H1 (cell line): ENCODE measurements at regions not wholly inside any gene's neighbourhood (a gene's known extent, or its start where the extent isn't known, plus 50 kb on each side); places are given as distances from the start of the nearest gene placed in this dataset.

ENCODE experiments used
- CTCF ChIA-PET: fragments of 300-600 bp; sonication (Branson Sonifier 250); formaldehyde crosslinking; loops from one replicate; lab custom pipeline; 2021; ENCODE audit not compliant: partially characterized antibody; lab: Charles Lee
- POLR2A ChIA-PET: fragments of 300-600 bp; sonication (Branson Sonifier 250); formaldehyde crosslinking; loops from one replicate; lab custom pipeline; 2021; ENCODE audit warnings: inconsistent platforms; ENCODE audit not compliant: partially characterized antibody; lab: Charles Lee
- DNase-seq, 2 experiments: peaks; one replicate each; pipeline versions ENCODE4 v3.0.0 to v3.0.0-alpha.2; 2010 to 2022; ENCODE audit warnings: low spot score in 2 of 2, low read depth in 1 of 2, mixed read lengths in 1 of 2
- FAIRE-seq: peaks from 2 replicates; lab custom pipeline; 2011; peaks lifted over from hg19 to GRCh38; lab: Jason Lieb, UNC
- H2AFZ ChIP-seq: 2 replicates; pipeline ENCODE4 v1.8.1; 2012; ENCODE audit warnings: low read length, inconsistent platforms
- H2AK5ac ChIP-seq: 2 replicates; pipeline ENCODE4 v1.6.1; 2013; ENCODE audit warnings: low read depth, low read length
- H2BK120ac ChIP-seq: replicated peaks from 2 replicates; pipeline ENCODE3; 2013; ENCODE audit warnings: low read depth, low read length, inconsistent platforms
- H2BK12ac ChIP-seq: 2 replicates; pipeline ENCODE4 v1.6.1; 2013; ENCODE audit warnings: low read depth, low read length
- H2BK15ac ChIP-seq: 2 replicates; pipeline ENCODE4 v1.6.1; 2013; ENCODE audit warnings: low read length
- H2BK20ac ChIP-seq: 2 replicates; pipeline ENCODE4 v1.6.1; 2013; ENCODE audit warnings: low read length
- H2BK5ac ChIP-seq: 2 replicates; pipeline ENCODE4 v1.6.1; 2013; ENCODE audit warnings: low read depth, low read length
- H3K14ac ChIP-seq: 2 replicates; pipeline ENCODE4 v1.6.1; 2013; ENCODE audit warnings: inconsistent platforms; ENCODE audit not compliant: insufficient read length
- H3K18ac ChIP-seq: 2 replicates; pipeline ENCODE4 v1.6.1; 2013; ENCODE audit warnings: low read length; ENCODE audit errors: extremely low read depth
- H3K23ac ChIP-seq: 2 replicates; pipeline ENCODE4 v1.6.1; 2013; ENCODE audit warnings: inconsistent platforms; ENCODE audit not compliant: insufficient read length
- H3K23me2 ChIP-seq: 2 replicates; pipeline ENCODE4 v1.6.1; 2013; ENCODE audit warnings: low read depth, low read length
- H3K27ac ChIP-seq: 2 replicates; pipeline ENCODE4 v1.6.1; 2011; ENCODE audit warnings: low read depth, low read length, inconsistent platforms
- H3K27me3 ChIP-seq, 4 experiments: replicated peaks in 1 of 4; 1 replicate in 1 of 4; 2 replicates in 3 of 4; pipeline versions ENCODE4 v1.6.1 to v1.8.1; 2011 to 2013; ENCODE audit warnings: low read length in 3 of 4, mild to moderate bottlenecking in 3 of 4, inconsistent platforms in 2 of 4, mixed read lengths in 2 of 4, moderate library complexity in 1 of 4; ENCODE audit not compliant: control insufficient read depth in 3 of 4, insufficient read depth in 3 of 4; ENCODE audit errors: extremely low read depth in 1 of 4
- H3K36me3 ChIP-seq, 4 experiments: 2 replicates each; pipeline versions ENCODE4 v1.6.1 to v1.8.1; 2011 to 2013; ENCODE audit warnings: mild to moderate bottlenecking in 4 of 4, low read length in 3 of 4, moderate library complexity in 2 of 4, control low read depth in 1 of 4, inconsistent platforms in 1 of 4; ENCODE audit not compliant: insufficient read depth in 4 of 4, control insufficient read depth in 2 of 4
- H3K4ac ChIP-seq: replicated peaks from 2 replicates; pipeline ENCODE3; 2013; ENCODE audit warnings: low read length, low read depth, mixed read lengths, inconsistent platforms; ENCODE audit not compliant: insufficient read length
- H3K4me1 ChIP-seq, 4 experiments: replicated peaks in 1 of 4; 1 replicate in 1 of 4; 2 replicates in 3 of 4; pipeline versions ENCODE4 v1.6.1 to v1.8.1; 2011 to 2013; ENCODE audit warnings: low read length in 3 of 4, inconsistent platforms in 2 of 4, mixed read lengths in 1 of 4; ENCODE audit not compliant: insufficient read depth in 4 of 4, control insufficient read depth in 3 of 4
- H3K4me2 ChIP-seq, 2 experiments: 2 replicates each; pipeline versions ENCODE4 v1.6.1 to v1.8.1; 2011 to 2013; ENCODE audit warnings: low read depth in 2 of 2, low read length in 2 of 2, control low read depth in 1 of 2, inconsistent platforms in 1 of 2, mild to moderate bottlenecking in 1 of 2; ENCODE audit not compliant: insufficient read depth in 1 of 2
- H3K4me3 ChIP-seq, 4 experiments: fragments of 200-600, 300-600 bp in 1 of 4; sonication (generic), shearing (Covaris generic), sonication (Bioruptor Twin) in 1 of 4; 2 replicates each; pipeline versions ENCODE4 v1.5.1 to v1.8.1; 2011 to 2016; ENCODE audit warnings: low read length in 4 of 4, low read depth in 3 of 4, control low read depth in 2 of 4, inconsistent platforms in 2 of 4, mild to moderate bottlenecking in 2 of 4, mixed read lengths in 1 of 4, moderate library complexity in 1 of 4; ENCODE audit not compliant: insufficient read depth in 2 of 4; ENCODE audit errors: extremely low read depth in 1 of 4
- H3K56ac ChIP-seq: replicated peaks from 2 replicates; pipeline ENCODE3; 2013; ENCODE audit warnings: low read depth, mild to moderate bottlenecking, mixed read lengths, low read length, inconsistent platforms; ENCODE audit not compliant: insufficient read length
- H3K79me1 ChIP-seq: 2 replicates; pipeline ENCODE4 v1.6.1; 2013; ENCODE audit warnings: low read depth, low read length, control low read depth
- H3K79me2 ChIP-seq, 2 experiments: 2 replicates each; pipeline versions ENCODE4 v1.6.1 to v1.8.1; 2012 to 2013; ENCODE audit warnings: low read length in 2 of 2, mild to moderate bottlenecking in 2 of 2, inconsistent platforms in 1 of 2; ENCODE audit not compliant: insufficient read depth in 2 of 2, control insufficient read depth in 1 of 2
- H3K9ac ChIP-seq, 4 experiments: replicated peaks in 1 of 4; 1 replicate in 1 of 4; 2 replicates in 3 of 4; pipeline versions ENCODE4 v1.6.1 to v1.8.1; 2011 to 2013; ENCODE audit warnings: low read depth in 3 of 4, low read length in 3 of 4, control low read depth in 2 of 4, mild to moderate bottlenecking in 2 of 4, moderate library complexity in 2 of 4, inconsistent platforms in 1 of 4; ENCODE audit errors: extremely low read depth in 1 of 4
- H3K9me3 ChIP-seq, 2 experiments: 2 replicates each; pipeline versions ENCODE4 v1.6.1 to v1.8.1; 2012 to 2013; ENCODE audit warnings: mild to moderate bottlenecking in 2 of 2, moderate library complexity in 2 of 2, control low read depth in 1 of 2, inconsistent platforms in 1 of 2, low read depth in 1 of 2, low read length in 1 of 2, mixed read lengths in 1 of 2; ENCODE audit not compliant: insufficient read depth in 2 of 2
- H4K20me1 ChIP-seq, 2 experiments: replicated peaks in 1 of 2; 2 replicates each; pipeline versions ENCODE3 to v1.8.1; 2011 to 2013; ENCODE audit warnings: inconsistent platforms in 2 of 2, low read length in 2 of 2, mild to moderate bottlenecking in 1 of 2; ENCODE audit not compliant: insufficient read depth in 2 of 2, control insufficient read depth in 1 of 2
- H4K5ac ChIP-seq: 2 replicates; pipeline ENCODE4 v1.6.1; 2013; ENCODE audit warnings: low read length, low read depth, mixed read lengths, inconsistent platforms; ENCODE audit not compliant: insufficient read length
- H4K8ac ChIP-seq: 2 replicates; pipeline ENCODE4 v1.8.0; 2013; ENCODE audit warnings: mild to moderate bottlenecking, moderate library complexity, low read length, inconsistent platforms; ENCODE audit not compliant: insufficient read depth; ENCODE audit errors: extremely low read depth
- H4K91ac ChIP-seq: replicated peaks from 2 replicates; pipeline ENCODE3; 2013; ENCODE audit warnings: low read length, mixed read lengths, inconsistent platforms; ENCODE audit not compliant: insufficient read length
- BRCA1 ChIP-seq: IDR thresholded peaks from 2 replicates; pipeline ENCODE4 v1.6.1; 2012; ENCODE audit warnings: low read depth, low read length, improper control_type of control experiment
- CEBPB ChIP-seq: IDR thresholded peaks from 2 replicates; pipeline ENCODE4 v1.6.1; 2012; ENCODE audit warnings: low read depth, low read length
- WGBS, 2 experiments: shearing (Covaris generic) in 1 of 2; methylation state at CpG; one replicate each; pipeline versions ENCODE4 v1.1.6 to v1.1.7; 2013 to 2015; ENCODE audit warnings: low lambda C conversion rate in 2 of 2, mixed read lengths in 2 of 2, inconsistent platforms in 1 of 2, low coverage in 1 of 2, missing lambda C conversion rate in 1 of 2; ENCODE audit not compliant: insufficient replicate concordance in 2 of 2, insufficient coverage in 1 of 2, insufficient read length in 1 of 2; ENCODE audit errors: extremely low coverage in 1 of 2, missing lambda C conversion rate in 1 of 2; 5-methylcytosine and 5-hydroxymethylcytosine counted together

GRCh38 chr3:64799606-64800005 is 111.8 kb upstream of the ADAMTS9 start:
- H4K20me1 ChIP-seq = no peaks in the 10 kb centered on the region
- no peak overlapping the region for H3K27ac ChIP-seq
- H3K4me2 ChIP-seq = no peak overlapping the region
- no peaks in the 10 kb centered on the region for H3K79me2 ChIP-seq
- H3K18ac ChIP-seq = no peak overlapping the region
- 90% methylated on average over 8 of the region's 8 CpGs; no CpG with 5 or more reads in 1 of the 2 experiments for WGBS, 2 experiments
- peaks cover 0 to 7% (median 5%) of the 10 kb centered on the region in 4 experiments; a peak in 3 of 7 replicates for H3K4me1 ChIP-seq
- H3K27me3 ChIP-seq = peaks cover 0 to 2% (median 0%) of the 10 kb centered on the region in 4 experiments; a peak in 1 of 7 replicates
- H2AK5ac ChIP-seq = no peak overlapping the region
- no peaks in the 10 kb centered on the region for H3K9me3 ChIP-seq
- no peak overlapping the region for H4K8ac ChIP-seq
- TF ChIP-seq BRCA1 (no peak), CEBPB (0 out of 2 replicates have a peak, but pooled peaks have one; percentile 7)
- H3K23me2 ChIP-seq = no peaks in the 10 kb centered on the region
- no peak overlapping the region for H3K9ac ChIP-seq
- no peak for FAIRE-seq
- no peak overlapping the region for H2BK12ac ChIP-seq
- POLR2A ChIA-PET = no interaction called here
- no peak overlapping the region for H4K5ac ChIP-seq
- CTCF ChIA-PET = interaction anchor here (0.5 kb wide), 1 partner anchor 157 kb away, joined by 3 read pairs; no protein-coding TSS in a partner anchor
- H2BK5ac ChIP-seq = no peak overlapping the region
- no peak for DNase-seq
- H4K91ac ChIP-seq = no peak overlapping the region
- no peak overlapping the region for H2BK120ac ChIP-seq
- H2AFZ ChIP-seq = 0 out of 2 replicates have a peak overlapping the region, but pooled peaks have one; percentile 3
- H3K4me3 ChIP-seq = no peak overlapping the region
- H2BK20ac ChIP-seq = no peak overlapping the region
- H3K4ac ChIP-seq = no peak overlapping the region
- H3K36me3 ChIP-seq = no peaks in the 10 kb centered on the region; a peak in 1 of 8 replicates
- H2BK15ac ChIP-seq = no peak overlapping the region
- no peak overlapping the region for H3K56ac ChIP-seq
- H3K23ac ChIP-seq = no peak overlapping the region
- H3K79me1 ChIP-seq = no peaks in the 10 kb centered on the region
- no peak overlapping the region for H3K14ac ChIP-seq
